Liver (tissue), 8 donors: ENCODE measurements at regions not wholly inside any gene's neighbourhood (a gene's known extent, or its start where the extent isn't known, plus 50 kb on each side); places are given as distances from the start of the nearest gene placed in this dataset.

Source experiments
- DNase-seq: peaks from one replicate; pipeline ENCODE4 v3.0.0-alpha.2; 2017; ENCODE audit warnings: low spot score
- H3K27ac ChIP-seq, 2 donors: one replicate each; pipeline ENCODE4 v1.7.0; 2013; ENCODE audit warnings: inconsistent platforms in 2 of 2, low read length in 2 of 2, control low read depth in 1 of 2, low read depth in 1 of 2, mild to moderate bottlenecking in 1 of 2
- H3K27me3 ChIP-seq, 4 donors: one replicate each; pipeline versions ENCODE4 v1.6.1 to v1.7.0; 2013; ENCODE audit warnings: low read length in 3 of 4, inconsistent platforms in 1 of 4, mild to moderate bottlenecking in 1 of 4, moderate library complexity in 1 of 4; ENCODE audit not compliant: control insufficient read depth in 4 of 4, insufficient read depth in 4 of 4
- H3K36me3 ChIP-seq, 4 donors: one replicate each; pipeline versions ENCODE4 v1.6.1 to v1.7.0; 2013; ENCODE audit warnings: low read length in 3 of 4, mild to moderate bottlenecking in 3 of 4, low read depth in 1 of 4, moderate library complexity in 1 of 4; ENCODE audit not compliant: control insufficient read depth in 4 of 4, insufficient read depth in 3 of 4
- H3K4me1 ChIP-seq, 4 donors: one replicate each; pipeline versions ENCODE4 v1.6.1 to v1.7.0; 2013; ENCODE audit warnings: low read length in 3 of 4, mild to moderate bottlenecking in 3 of 4, moderate library complexity in 1 of 4; ENCODE audit not compliant: control insufficient read depth in 4 of 4, insufficient read depth in 4 of 4
- H3K4me3 ChIP-seq, 3 donors: one replicate each; pipeline versions ENCODE4 v1.6.1 to v1.7.0; 2013; ENCODE audit warnings: low read length in 3 of 3, control low read depth in 1 of 3, low read depth in 1 of 3, mild to moderate bottlenecking in 1 of 3
- H3K9ac ChIP-seq, 2 donors: one replicate each; pipeline ENCODE4 v1.7.0; 2013; ENCODE audit warnings: low read length in 2 of 2, mild to moderate bottlenecking in 2 of 2, moderate library complexity in 2 of 2, control low read depth in 1 of 2, low read depth in 1 of 2
- H3K9me3 ChIP-seq, 4 donors: one replicate each; pipeline versions ENCODE4 v1.6.1 to v1.7.0; 2013; ENCODE audit warnings: low read length in 3 of 4; ENCODE audit not compliant: control insufficient read depth in 4 of 4
- FOXA1 ChIP-seq: IDR thresholded peaks from 2 replicates; pipeline ENCODE4 v1.6.1; 2016; ENCODE audit warnings: antibody characterized with exemption
- FOXA2 ChIP-seq: IDR thresholded peaks from 2 replicates; pipeline ENCODE4 v1.6.1; 2016; ENCODE audit warnings: antibody characterized with exemption
- GABPA ChIP-seq, 2 donors: IDR thresholded peaks in 1 of 2; conservative IDR thresholded peaks in 1 of 2; 2 replicates each; pipeline ENCODE4 v1.6.1; 2016; ENCODE audit warnings: antibody characterized with exemption in 2 of 2, mild to moderate bottlenecking in 1 of 2, moderate library complexity in 1 of 2
- HNF4A ChIP-seq, 2 donors: conservative IDR thresholded peaks; 2 replicates each; pipeline ENCODE4 v1.6.1; 2016; ENCODE audit warnings: antibody characterized with exemption in 2 of 2, mild to moderate bottlenecking in 2 of 2
- JUND ChIP-seq, 2 donors: IDR thresholded peaks; 2 replicates each; pipeline ENCODE4 v1.6.1; 2016; ENCODE audit warnings: antibody characterized with exemption in 2 of 2
- MAX ChIP-seq: IDR thresholded peaks from 2 replicates; pipeline ENCODE4 v1.6.1; 2016; ENCODE audit warnings: antibody characterized with exemption
- NR2F2 ChIP-seq: IDR thresholded peaks from 2 replicates; pipeline ENCODE4 v1.6.1; 2016; ENCODE audit warnings: antibody characterized with exemption
- RAD21 ChIP-seq, 2 donors: IDR thresholded peaks; 2 replicates each; pipeline ENCODE4 v1.6.1; 2016; ENCODE audit warnings: antibody characterized with exemption in 2 of 2, mild to moderate bottlenecking in 2 of 2
- RXRA ChIP-seq, 2 donors: IDR thresholded peaks; 2 replicates each; pipeline ENCODE4 v1.6.1; 2017 to 2018; ENCODE audit warnings: antibody characterized with exemption in 2 of 2, mild to moderate bottlenecking in 1 of 2
- TAF1 ChIP-seq: conservative IDR thresholded peaks from 2 replicates; pipeline ENCODE4 v1.6.1; 2016; ENCODE audit warnings: antibody characterized with exemption, mild to moderate bottlenecking
- YY1 ChIP-seq: IDR thresholded peaks from 2 replicates; pipeline ENCODE4 v1.6.1; 2016; ENCODE audit warnings: antibody characterized with exemption, mild to moderate bottlenecking
- WGBS: extraction: QIAGEN DNeasy Blood & Tissue Kit; methylation state at CpG from one replicate; pipeline ENCODE4 v1.1.7; 2013; 5-methylcytosine and 5-hydroxymethylcytosine counted together
- TF ChIP-seq, protein P1 (sequence below): fragments of 150-350 bp; IDR thresholded peaks from 2 replicates; pipeline ENCODE4 v1.5.1; 2017; ENCODE audit warnings: improper control_type of control experiment, low read depth, low read length; ENCODE audit not compliant: missing input control
- TF ChIP-seq, protein P2 (sequence below): IDR thresholded peaks from 2 replicates; pipeline ENCODE4 v1.6.1; 2016; ENCODE audit warnings: antibody characterized with exemption, mild to moderate bottlenecking
- TF ChIP-seq, protein P3 (sequence below): IDR thresholded peaks from 2 replicates; pipeline ENCODE4 v1.6.1; 2016; ENCODE audit warnings: antibody characterized with exemption
- TF ChIP-seq, protein P4 (sequence below): IDR thresholded peaks from 2 replicates; pipeline ENCODE4 v1.6.1; 2016; ENCODE audit warnings: antibody characterized with exemption
- donor health status: healthy.
- donor health status: healthy.
- donor health status: healthy.
- donor health status: healthy.
- donor health status: healthy.

DNA sequence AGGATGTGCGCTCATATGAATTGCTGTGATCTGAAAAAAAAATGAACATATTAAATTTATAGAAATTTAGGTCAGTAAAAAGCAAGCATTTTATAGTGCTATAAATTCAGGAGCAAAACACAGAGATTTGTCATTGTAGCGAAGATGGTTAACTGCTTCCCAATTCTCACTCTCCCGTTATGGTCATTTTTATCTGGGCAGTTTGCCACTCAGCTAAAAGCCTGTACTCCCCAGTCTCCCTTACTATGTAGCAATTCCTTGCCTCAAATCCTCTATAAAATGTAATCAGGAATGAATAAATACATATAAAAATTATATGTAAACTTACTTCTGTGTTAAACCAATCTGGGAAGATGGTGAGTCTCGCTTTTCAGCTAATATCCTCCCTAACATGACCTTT, 471.5 kb downstream of the HINT1 start:
- H3K4me3 ChIP-seq = no peak overlapping the region
- no peaks in the 10 kb centered on the region for H3K36me3 ChIP-seq
- H3K9ac ChIP-seq = no peak overlapping the region
- TF ChIP-seq YY1 (no peak), NR2F2 (no peak), MAX (no peak), HNF4A (conservative IDR thresholded peaks at IDR 0.05) (no peak), RXRA (IDR thresholded peaks at IDR 0.05) (no peak), RAD21 (IDR thresholded peaks at IDR 0.05) (no peak), FOXA1 (no peak), FOXA2 (no peak)
- TF ChIP-seq, protein P1, sequence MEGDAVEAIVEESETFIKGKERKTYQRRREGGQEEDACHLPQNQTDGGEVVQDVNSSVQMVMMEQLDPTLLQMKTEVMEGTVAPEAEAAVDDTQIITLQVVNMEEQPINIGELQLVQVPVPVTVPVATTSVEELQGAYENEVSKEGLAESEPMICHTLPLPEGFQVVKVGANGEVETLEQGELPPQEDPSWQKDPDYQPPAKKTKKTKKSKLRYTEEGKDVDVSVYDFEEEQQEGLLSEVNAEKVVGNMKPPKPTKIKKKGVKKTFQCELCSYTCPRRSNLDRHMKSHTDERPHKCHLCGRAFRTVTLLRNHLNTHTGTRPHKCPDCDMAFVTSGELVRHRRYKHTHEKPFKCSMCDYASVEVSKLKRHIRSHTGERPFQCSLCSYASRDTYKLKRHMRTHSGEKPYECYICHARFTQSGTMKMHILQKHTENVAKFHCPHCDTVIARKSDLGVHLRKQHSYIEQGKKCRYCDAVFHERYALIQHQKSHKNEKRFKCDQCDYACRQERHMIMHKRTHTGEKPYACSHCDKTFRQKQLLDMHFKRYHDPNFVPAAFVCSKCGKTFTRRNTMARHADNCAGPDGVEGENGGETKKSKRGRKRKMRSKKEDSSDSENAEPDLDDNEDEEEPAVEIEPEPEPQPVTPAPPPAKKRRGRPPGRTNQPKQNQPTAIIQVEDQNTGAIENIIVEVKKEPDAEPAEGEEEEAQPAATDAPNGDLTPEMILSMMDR = no peak
- TF ChIP-seq, protein P2, sequence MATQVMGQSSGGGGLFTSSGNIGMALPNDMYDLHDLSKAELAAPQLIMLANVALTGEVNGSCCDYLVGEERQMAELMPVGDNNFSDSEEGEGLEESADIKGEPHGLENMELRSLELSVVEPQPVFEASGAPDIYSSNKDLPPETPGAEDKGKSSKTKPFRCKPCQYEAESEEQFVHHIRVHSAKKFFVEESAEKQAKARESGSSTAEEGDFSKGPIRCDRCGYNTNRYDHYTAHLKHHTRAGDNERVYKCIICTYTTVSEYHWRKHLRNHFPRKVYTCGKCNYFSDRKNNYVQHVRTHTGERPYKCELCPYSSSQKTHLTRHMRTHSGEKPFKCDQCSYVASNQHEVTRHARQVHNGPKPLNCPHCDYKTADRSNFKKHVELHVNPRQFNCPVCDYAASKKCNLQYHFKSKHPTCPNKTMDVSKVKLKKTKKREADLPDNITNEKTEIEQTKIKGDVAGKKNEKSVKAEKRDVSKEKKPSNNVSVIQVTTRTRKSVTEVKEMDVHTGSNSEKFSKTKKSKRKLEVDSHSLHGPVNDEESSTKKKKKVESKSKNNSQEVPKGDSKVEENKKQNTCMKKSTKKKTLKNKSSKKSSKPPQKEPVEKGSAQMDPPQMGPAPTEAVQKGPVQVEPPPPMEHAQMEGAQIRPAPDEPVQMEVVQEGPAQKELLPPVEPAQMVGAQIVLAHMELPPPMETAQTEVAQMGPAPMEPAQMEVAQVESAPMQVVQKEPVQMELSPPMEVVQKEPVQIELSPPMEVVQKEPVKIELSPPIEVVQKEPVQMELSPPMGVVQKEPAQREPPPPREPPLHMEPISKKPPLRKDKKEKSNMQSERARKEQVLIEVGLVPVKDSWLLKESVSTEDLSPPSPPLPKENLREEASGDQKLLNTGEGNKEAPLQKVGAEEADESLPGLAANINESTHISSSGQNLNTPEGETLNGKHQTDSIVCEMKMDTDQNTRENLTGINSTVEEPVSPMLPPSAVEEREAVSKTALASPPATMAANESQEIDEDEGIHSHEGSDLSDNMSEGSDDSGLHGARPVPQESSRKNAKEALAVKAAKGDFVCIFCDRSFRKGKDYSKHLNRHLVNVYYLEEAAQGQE = no peak
- TF ChIP-seq, protein P3, sequence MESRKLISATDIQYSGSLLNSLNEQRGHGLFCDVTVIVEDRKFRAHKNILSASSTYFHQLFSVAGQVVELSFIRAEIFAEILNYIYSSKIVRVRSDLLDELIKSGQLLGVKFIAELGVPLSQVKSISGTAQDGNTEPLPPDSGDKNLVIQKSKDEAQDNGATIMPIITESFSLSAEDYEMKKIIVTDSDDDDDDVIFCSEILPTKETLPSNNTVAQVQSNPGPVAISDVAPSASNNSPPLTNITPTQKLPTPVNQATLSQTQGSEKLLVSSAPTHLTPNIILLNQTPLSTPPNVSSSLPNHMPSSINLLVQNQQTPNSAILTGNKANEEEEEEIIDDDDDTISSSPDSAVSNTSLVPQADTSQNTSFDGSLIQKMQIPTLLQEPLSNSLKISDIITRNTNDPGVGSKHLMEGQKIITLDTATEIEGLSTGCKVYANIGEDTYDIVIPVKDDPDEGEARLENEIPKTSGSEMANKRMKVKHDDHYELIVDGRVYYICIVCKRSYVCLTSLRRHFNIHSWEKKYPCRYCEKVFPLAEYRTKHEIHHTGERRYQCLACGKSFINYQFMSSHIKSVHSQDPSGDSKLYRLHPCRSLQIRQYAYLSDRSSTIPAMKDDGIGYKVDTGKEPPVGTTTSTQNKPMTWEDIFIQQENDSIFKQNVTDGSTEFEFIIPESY = no peak
- no peak for DNase-seq
- 86% methylated on average over 4 of the region's 4 CpGs for WGBS
- H3K4me1 ChIP-seq = no peaks in the 10 kb centered on the region
- H3K27ac ChIP-seq = no peak overlapping the region
- no peaks in the 10 kb centered on the region for H3K9me3 ChIP-seq
- no peaks in the 10 kb centered on the region for H3K27me3 ChIP-seq

DNA sequence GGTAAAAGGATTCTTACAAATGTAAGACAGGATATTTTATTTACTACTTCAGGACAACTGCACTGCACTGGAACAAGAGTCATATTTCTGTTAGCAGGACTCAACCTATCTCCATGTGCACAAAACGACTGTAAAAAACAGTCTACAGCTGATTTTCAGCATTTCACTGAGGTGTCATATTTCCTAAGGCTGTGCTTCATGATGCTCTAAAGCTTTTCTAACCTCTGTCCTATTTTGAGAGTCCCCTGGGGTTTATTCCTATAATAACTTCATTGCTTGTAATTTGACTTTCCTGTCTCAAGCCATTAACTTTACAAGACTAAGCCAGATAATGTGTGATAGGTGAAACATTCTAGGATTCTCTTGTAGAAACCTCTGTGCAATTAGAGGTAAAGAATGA, 472.3 kb downstream of the HINT1 start:
- Histone ChIP-seq H3K9me3 (no peaks in the 10 kb centered on the region), H3K4me1 (no peaks in the 10 kb centered on the region), H3K4me3 (no peak overlapping the region), H3K36me3 (no peaks in the 10 kb centered on the region), H3K27me3 (no peaks in the 10 kb centered on the region), H3K27ac (no peak overlapping the region), H3K9ac (no peak overlapping the region)
- no peak for DNase-seq
- WGBS = 42% methylated on average over 1 of the region's 1 CpG
- TF ChIP-seq RXRA (IDR thresholded peaks at IDR 0.05) (no peak), FOXA2 (no peak), JUND (IDR thresholded peaks at IDR 0.05) (no peak), GABPA (IDR thresholded peaks at IDR 0.05 in 1 of 2, conservative IDR thresholded peaks at IDR 0.05 in 1 of 2) (no peak), MAX (no peak), TAF1 (no peak), RAD21 (IDR thresholded peaks at IDR 0.05) (no peak), NR2F2 (no peak)
- TF ChIP-seq, protein P4, sequence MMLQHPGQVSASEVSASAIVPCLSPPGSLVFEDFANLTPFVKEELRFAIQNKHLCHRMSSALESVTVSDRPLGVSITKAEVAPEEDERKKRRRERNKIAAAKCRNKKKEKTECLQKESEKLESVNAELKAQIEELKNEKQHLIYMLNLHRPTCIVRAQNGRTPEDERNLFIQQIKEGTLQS = no peak
- TF ChIP-seq, protein P3 = no peak
- TF ChIP-seq, protein P2 = no peak
